Lower lobe of right lung (tissue), 2 donors: ENCODE measurements at regions not wholly inside any gene's neighbourhood (a gene's known extent, or its start where the extent isn't known, plus 50 kb on each side); places are given as distances from the start of the nearest gene placed in this dataset.

Experiments used
- ATAC-seq, 2 donors: fragments of 200-7000 bp; cut with Tn5 transposase; one replicate each; pipeline ENCODE4 v1.9.1; 2020 to 2022; ENCODE audit warnings: mild to moderate bottlenecking in 2 of 2, moderate library complexity in 2 of 2
- DNase-seq: peaks from one replicate; pipeline ENCODE4 v3.0.0-alpha.2; 2020
- H3K27ac ChIP-seq: fragments of 200-600 bp; one replicate; pipeline ENCODE4 v1.8.0; 2022
- H3K27me3 ChIP-seq: fragments of 200-600 bp; one replicate; pipeline ENCODE4 v1.8.0; 2022; ENCODE audit warnings: low read depth
- H3K36me3 ChIP-seq: fragments of 200-600 bp; one replicate; pipeline ENCODE4 v1.8.0; 2022; ENCODE audit warnings: mild to moderate bottlenecking
- H3K4me1 ChIP-seq: fragments of 200-600 bp; one replicate; pipeline ENCODE4 v1.8.0; 2022
- H3K4me3 ChIP-seq: fragments of 200-600 bp; one replicate; pipeline ENCODE4 v1.8.0; 2022; ENCODE audit warnings: mild to moderate bottlenecking
- H3K9me3 ChIP-seq: fragments of 200-600 bp; one replicate; pipeline ENCODE4 v1.8.0; 2022
- CTCF ChIP-seq: fragments of 200-600 bp; IDR thresholded peaks from one replicate; pipeline ENCODE4 v1.8.0; 2022; ENCODE audit warnings: antibody characterized with exemption, mild to moderate bottlenecking
- intact Hi-C: fragments of 100-400 bp; cut with DNase I; formaldehyde crosslinking; loops from one replicate; pipeline ENCODE4 v1.11.0; 2022
- donor health status: DM: no; HTN: yes; CAD: no; lungs with severe emphysema.

- ATAC-seq: peak in 1 of 2 donors; percentile 24
Measured at GRCh38 chr1:42046761-42047507, 106.3 kb upstream of the GUCA2B start.

GRCh38 chr1:42044346-42044745, 108.9 kb upstream of the GUCA2B start:
- Histone ChIP-seq H3K9me3 (no peaks in the 10 kb centered on the region), H3K4me3 (no peak overlapping the region), H3K4me1 (no peaks in the 10 kb centered on the region), H3K36me3 (no peaks in the 10 kb centered on the region), H3K27me3 (no peaks in the 10 kb centered on the region), H3K27ac (no peak overlapping the region)
- ATAC-seq: no peak
- intact Hi-C loops: no loop called here
- TF ChIP-seq CTCF: no peak
- no peak for DNase-seq

More at GRCh38 chr1:42046761-42047507, 106.3 kb upstream of the GUCA2B start:
- Histone ChIP-seq H3K27ac (no peak overlapping the region), H3K4me1 (no peaks in the 10 kb centered on the region), H3K4me3 (no peak overlapping the region), H3K9me3 (no peaks in the 10 kb centered on the region), H3K36me3 (no peaks in the 10 kb centered on the region), H3K27me3 (no peaks in the 10 kb centered on the region)
- DNase-seq: no peak
- TF ChIP-seq CTCF: no peak
- intact Hi-C loops: no loop called here

GRCh38 chr1:42043811-42044210, 109.4 kb upstream of the GUCA2B start:
- ATAC-seq (no peak), DNase-seq (no peak)
- Histone ChIP-seq H3K27ac (no peak overlapping the region), H3K4me1 (no peaks in the 10 kb centered on the region), H3K27me3 (no peaks in the 10 kb centered on the region), H3K4me3 (no peak overlapping the region), H3K36me3 (no peaks in the 10 kb centered on the region), H3K9me3 (no peaks in the 10 kb centered on the region)
- no peak for TF ChIP-seq CTCF
- intact Hi-C loops: no loop called here

- ATAC-seq (no peak), DNase-seq (no peak)
- Histone ChIP-seq H3K27me3 (no peaks in the 10 kb centered on the region), H3K4me3 (no peak overlapping the region), H3K9me3 (no peaks in the 10 kb centered on the region), H3K36me3 (no peaks in the 10 kb centered on the region), H3K27ac (no peak overlapping the region), H3K4me1 (no peaks in the 10 kb centered on the region)
- TF ChIP-seq CTCF: no peak
- intact Hi-C loops: no loop called here
Measured at GRCh38 chr1:42043182-42043581, 110.0 kb upstream of the GUCA2B start.

GRCh38 chr1:42041031-42041430, 112.2 kb upstream of the GUCA2B start:
- H3K4me3 ChIP-seq: no peak overlapping the region
- ATAC-seq (no peak), DNase-seq (no peak)
- no peak overlapping the region for H3K27ac ChIP-seq
- no peaks in the 10 kb centered on the region for H3K36me3 ChIP-seq
- no peaks in the 10 kb centered on the region for H3K4me1 ChIP-seq
- no peaks in the 10 kb centered on the region for H3K27me3 ChIP-seq
- intact Hi-C loops: no loop called here
- no peaks in the 10 kb centered on the region for H3K9me3 ChIP-seq
- no peak for TF ChIP-seq CTCF
